Thoracic aorta (tissue), 2 donors: ENCODE measurements at regions not wholly inside any gene's neighbourhood (a gene's known extent, or its start where the extent isn't known, plus 50 kb on each side); places are given as distances from the start of the nearest gene placed in this dataset.

Experiments
- ATAC-seq: fragments of 150-250 bp; one replicate; pipeline ENCODE4 v1.8.0; 2017; ENCODE audit warnings: low read depth; ENCODE audit not compliant: insufficient number of reproducible peaks, low FRiP score
- DNase-seq: peaks from one replicate; pipeline ENCODE4 v3.0.0-alpha.2; 2020; ENCODE audit warnings: low spot score
- H3K27ac ChIP-seq, 2 donors: fragments of 200-600 bp; sonication (generic); 1 replicate in 1 of 2; 2 replicates in 1 of 2; pipeline ENCODE4 v1.5.1; 2016; ENCODE audit warnings: mild to moderate bottlenecking in 2 of 2, moderate library complexity in 2 of 2
- H3K27me3 ChIP-seq: fragments of 200-600 bp; sonication (generic); replicated peaks from 2 replicates; pipeline ENCODE4 v1.6.0; 2016; ENCODE audit warnings: mild to moderate bottlenecking; ENCODE audit not compliant: insufficient read depth
- H3K36me3 ChIP-seq: fragments of 200-600 bp; sonication (generic); one replicate; pipeline ENCODE4 v1.5.1; 2016
- H3K4me1 ChIP-seq, 2 donors: fragments of 200-600 bp; sonication (generic); 1 replicate in 1 of 2; 2 replicates in 1 of 2; pipeline versions ENCODE4 v1.5.1 to v1.6.0; 2016; ENCODE audit warnings: low read depth in 2 of 2, mild to moderate bottlenecking in 1 of 2; ENCODE audit not compliant: control insufficient read depth in 1 of 2
- H3K4me3 ChIP-seq: fragments of 200-600 bp; sonication (generic); 2 replicates; pipeline ENCODE4 v1.5.1; 2016; ENCODE audit warnings: mild to moderate bottlenecking
- H3K9me3 ChIP-seq: fragments of 200-600 bp; sonication (generic); 2 replicates; pipeline ENCODE4 v1.5.1; 2016
- TF ChIP-seq, protein P1 (sequence below): fragments of 200-600 bp; sonication (generic); IDR thresholded peaks from one replicate; pipeline ENCODE4 v1.5.1; 2019; ENCODE audit warnings: antibody characterized with exemption

DNA sequence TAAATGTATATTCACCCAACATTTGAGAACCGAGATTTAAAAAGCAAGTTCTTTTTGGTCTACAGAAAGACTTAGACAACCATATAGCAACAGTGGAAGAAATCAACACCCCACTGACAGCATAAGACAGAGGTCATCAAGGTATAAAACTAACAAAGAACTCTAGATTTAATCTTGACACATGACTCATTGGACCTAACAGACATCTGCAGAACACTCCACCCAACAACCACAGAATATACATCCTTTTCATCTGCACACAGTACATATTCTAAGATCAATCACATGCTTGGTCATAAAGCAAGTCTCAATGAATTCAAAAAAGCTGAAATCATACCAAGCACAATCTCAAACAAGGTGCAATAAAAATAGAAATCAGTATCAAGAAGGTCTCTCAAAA is 65.8 kb downstream of the SPIN4 start:
- TF ChIP-seq, protein P1, sequence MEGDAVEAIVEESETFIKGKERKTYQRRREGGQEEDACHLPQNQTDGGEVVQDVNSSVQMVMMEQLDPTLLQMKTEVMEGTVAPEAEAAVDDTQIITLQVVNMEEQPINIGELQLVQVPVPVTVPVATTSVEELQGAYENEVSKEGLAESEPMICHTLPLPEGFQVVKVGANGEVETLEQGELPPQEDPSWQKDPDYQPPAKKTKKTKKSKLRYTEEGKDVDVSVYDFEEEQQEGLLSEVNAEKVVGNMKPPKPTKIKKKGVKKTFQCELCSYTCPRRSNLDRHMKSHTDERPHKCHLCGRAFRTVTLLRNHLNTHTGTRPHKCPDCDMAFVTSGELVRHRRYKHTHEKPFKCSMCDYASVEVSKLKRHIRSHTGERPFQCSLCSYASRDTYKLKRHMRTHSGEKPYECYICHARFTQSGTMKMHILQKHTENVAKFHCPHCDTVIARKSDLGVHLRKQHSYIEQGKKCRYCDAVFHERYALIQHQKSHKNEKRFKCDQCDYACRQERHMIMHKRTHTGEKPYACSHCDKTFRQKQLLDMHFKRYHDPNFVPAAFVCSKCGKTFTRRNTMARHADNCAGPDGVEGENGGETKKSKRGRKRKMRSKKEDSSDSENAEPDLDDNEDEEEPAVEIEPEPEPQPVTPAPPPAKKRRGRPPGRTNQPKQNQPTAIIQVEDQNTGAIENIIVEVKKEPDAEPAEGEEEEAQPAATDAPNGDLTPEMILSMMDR: no peak
- ATAC-seq (no peak), DNase-seq (no peak)
- H3K27me3 ChIP-seq: no peaks in the 10 kb centered on the region
- no peaks in the 10 kb centered on the region for H3K4me1 ChIP-seq
- H3K36me3 ChIP-seq: no peaks in the 10 kb centered on the region
- no peaks in the 10 kb centered on the region for H3K9me3 ChIP-seq
- H3K27ac ChIP-seq: no peak overlapping the region
- H3K4me3 ChIP-seq: no peak overlapping the region

DNA sequence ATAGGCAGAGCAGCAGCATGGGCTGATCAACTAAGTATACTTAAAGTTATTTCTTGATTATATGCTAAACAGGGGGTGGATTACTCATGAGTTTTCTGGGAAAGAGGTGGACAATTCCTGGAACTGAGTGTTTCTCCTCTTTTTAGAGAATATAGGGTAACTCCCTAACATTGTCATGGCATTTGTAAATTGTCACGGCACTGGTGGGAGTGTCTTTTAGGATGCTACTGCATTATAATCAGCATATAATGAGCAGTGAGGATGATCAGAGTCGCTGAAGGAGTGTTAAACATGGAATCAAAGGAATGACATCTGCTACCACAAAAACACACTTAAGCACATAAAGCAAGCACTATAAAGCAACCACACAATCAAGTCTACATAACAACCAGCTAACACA is 66.5 kb downstream of the SPIN4 start:
- DNase-seq (no peak), ATAC-seq (no peak)
- Histone ChIP-seq H3K27ac (no peak overlapping the region), H3K9me3 (no peaks in the 10 kb centered on the region), H3K4me1 (no peaks in the 10 kb centered on the region), H3K4me3 (no peak overlapping the region), H3K36me3 (no peaks in the 10 kb centered on the region), H3K27me3 (no peaks in the 10 kb centered on the region)
- TF ChIP-seq, protein P1: no peak

DNA sequence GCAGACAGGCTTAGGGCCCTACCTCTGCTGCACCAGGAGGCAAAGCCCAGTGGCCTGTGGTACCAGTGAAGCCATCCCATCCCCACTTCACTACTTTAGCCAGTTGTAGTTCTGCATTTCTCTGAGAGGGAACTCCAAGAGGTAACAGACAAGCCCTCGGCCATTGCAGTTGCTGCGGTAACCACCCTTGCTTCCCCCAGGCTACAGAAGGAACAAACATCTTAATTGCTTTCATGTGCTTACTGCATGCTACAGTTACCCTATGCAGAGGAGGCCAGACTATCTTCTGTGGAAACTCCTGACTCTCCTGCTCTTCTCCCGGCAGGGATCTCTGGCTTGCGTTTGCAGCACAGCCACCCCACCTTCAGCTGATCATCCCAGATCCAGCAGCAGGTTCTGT is 67.8 kb downstream of the SPIN4 start:
- Histone ChIP-seq H3K9me3 (no peaks in the 10 kb centered on the region), H3K36me3 (no peaks in the 10 kb centered on the region), H3K27ac (no peak overlapping the region), H3K27me3 (no peaks in the 10 kb centered on the region), H3K4me3 (no peak overlapping the region), H3K4me1 (no peaks in the 10 kb centered on the region)
- DNase-seq (no peak), ATAC-seq (no peak)
- TF ChIP-seq, protein P1: no peak

DNA sequence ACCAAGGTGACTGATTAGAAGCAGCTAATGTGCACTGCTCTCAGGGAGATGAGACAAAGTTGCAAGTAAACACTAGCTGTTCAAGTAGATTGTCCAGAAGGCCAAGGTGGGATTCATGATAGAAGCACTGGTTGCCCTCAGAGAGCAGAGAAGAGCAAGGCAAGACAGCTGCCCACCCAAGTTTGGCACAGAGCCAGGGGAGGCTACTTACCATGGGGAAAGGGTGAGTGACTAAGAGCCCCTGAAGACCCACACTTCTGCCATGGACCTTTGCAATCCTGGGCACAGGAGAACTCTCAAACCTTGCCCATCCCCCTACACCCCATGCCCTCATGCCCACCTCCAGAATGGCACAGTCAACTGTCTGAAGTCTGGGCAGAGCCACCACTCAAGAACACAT is 68.3 kb downstream of the SPIN4 start:
- H3K27ac ChIP-seq: no peak overlapping the region
- TF ChIP-seq, protein P1: no peak
- H3K36me3 ChIP-seq: no peaks in the 10 kb centered on the region
- H3K4me1 ChIP-seq: no peaks in the 10 kb centered on the region
- H3K9me3 ChIP-seq: no peaks in the 10 kb centered on the region
- no peak for DNase-seq
- no peak overlapping the region for H3K4me3 ChIP-seq
- no peaks in the 10 kb centered on the region for H3K27me3 ChIP-seq
- ATAC-seq: no peak

DNA sequence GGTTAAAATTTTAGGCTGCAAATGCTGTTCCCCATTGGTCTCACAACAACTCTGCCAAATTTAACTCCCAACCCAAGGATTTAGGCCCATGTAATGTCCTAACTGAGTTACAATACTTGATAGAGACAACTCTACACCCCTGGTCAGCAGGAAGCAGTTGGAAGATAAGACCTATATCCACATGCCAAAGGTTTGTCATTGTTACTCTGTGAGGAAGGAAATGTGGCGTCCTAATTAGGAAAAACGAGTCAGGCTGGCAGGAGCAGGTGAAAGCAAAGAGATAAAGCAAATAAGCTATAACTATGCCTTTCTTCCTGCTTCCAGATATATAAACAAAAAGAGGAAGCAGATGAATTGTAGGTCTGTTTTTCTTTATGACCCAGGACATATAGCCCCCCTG is 69.1 kb downstream of the SPIN4 start:
- DNase-seq (no peak), ATAC-seq (no peak)
- Histone ChIP-seq H3K36me3 (no peaks in the 10 kb centered on the region), H3K4me1 (no peaks in the 10 kb centered on the region), H3K27me3 (no peaks in the 10 kb centered on the region), H3K9me3 (no peaks in the 10 kb centered on the region), H3K4me3 (no peak overlapping the region), H3K27ac (no peak overlapping the region)
- TF ChIP-seq, protein P1: no peak
